ENCODE measurements at regions not wholly inside any gene's neighbourhood (a gene's known extent, or its start where the extent isn't known, plus 50 kb on each side); places are given as distances from the start of the nearest gene placed in this dataset.
"Not testable (repeated sequence)": the region's sequence is repeated elsewhere in the genome, so short reads cannot be mapped to it uniquely, and the experiment has no call there.

DNA sequence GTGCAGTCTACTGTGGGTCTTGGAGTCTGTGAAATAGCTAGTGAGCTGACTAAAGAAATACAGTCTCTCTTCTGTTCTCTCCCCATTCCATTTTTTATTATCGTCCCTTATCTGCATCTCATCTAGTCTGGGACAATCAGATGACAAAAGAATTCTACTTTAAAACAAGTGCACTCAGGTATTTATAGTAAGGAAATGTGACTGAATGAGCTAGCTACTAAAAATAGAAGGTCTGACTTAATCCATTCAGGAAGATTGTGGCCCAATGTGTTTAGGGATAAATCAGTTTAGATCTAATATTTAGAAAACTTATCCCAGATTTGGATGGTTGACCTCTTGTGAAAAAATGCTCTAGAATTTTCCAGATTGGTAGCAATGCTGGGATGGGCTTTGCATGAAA lies 126.8 kb upstream of the NRXN3 start:
- no peaks in the 10 kb centered on the region for H3K27me3 ChIP-seq (replicated peaks; ENCODE audit: insufficient read depth)
- no peak for DNase-seq
- no peaks in the 10 kb centered on the region for H3K79me2 ChIP-seq (ENCODE audit: insufficient read depth)
- no peak overlapping the region for H2AFZ ChIP-seq
- in situ Hi-C loops (cut with MboI) = no loop called here
- no peaks in the 10 kb centered on the region for H3K36me3 ChIP-seq (ENCODE audit: low read depth)
- no peaks in the 10 kb centered on the region for H3K9me3 ChIP-seq (ENCODE audit: low read depth)
- H3K4me2 ChIP-seq (ENCODE audit: unreplicated experiment) = no peak overlapping the region
- 3 to 25% methylated on average over 1 of the region's 1 CpG for WGBS, 2 experiments (ENCODE audit: low coverage in 1 of 2, low lambda C conversion rate in 2 of 2, missing lambda C conversion rate in 2 of 2)
- no peaks in the 10 kb centered on the region for H4K20me1 ChIP-seq (ENCODE audit: insufficient read depth)
- H3F3A ChIP-seq (ENCODE audit: insufficient read depth) = no peaks in the 10 kb centered on the region
- H3K4me3 ChIP-seq = no peak overlapping the region
- TF ChIP-seq EZH2phosphoT487 (IDR thresholded peaks at IDR 0.05; ENCODE audit: insufficient read depth, low read depth) (no peak), EZH2 (IDR thresholded peaks at IDR 0.05; ENCODE audit: insufficient read depth, poor library complexity, severe bottlenecking) (no peak)
- H3K9ac ChIP-seq = no peak overlapping the region
- no peak overlapping the region for H3K27ac ChIP-seq
- no peaks in the 10 kb centered on the region for H3K9me2 ChIP-seq (ENCODE audit: insufficient read depth)
- no peaks in the 10 kb centered on the region for H3K4me1 ChIP-seq (ENCODE audit: insufficient read depth)

DNA sequence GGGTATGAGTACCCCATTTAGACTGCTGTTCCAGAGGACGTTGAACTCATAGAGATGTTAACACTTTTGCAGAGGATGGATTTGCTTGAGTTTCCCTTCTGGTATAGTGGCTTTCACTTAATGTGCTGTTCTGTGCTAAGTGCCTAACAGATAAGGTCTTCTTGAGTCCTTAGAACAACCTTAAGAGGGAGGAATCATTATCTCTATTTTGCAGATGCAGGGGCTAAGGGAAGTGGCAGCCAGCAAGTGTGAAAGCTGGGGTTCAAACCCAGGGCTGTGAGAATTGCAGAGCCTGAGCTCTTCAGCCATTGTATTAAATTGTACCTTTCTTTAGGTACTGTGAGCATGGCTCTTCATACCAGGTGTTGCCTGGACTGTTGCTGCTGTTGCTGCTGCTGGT lies 122.1 kb upstream of the NRXN3 start:
- no peak for TF ChIP-seq EZH2phosphoT487 (IDR thresholded peaks at IDR 0.05; ENCODE audit: insufficient read depth, low read depth)
- no peak for TF ChIP-seq EZH2 (IDR thresholded peaks at IDR 0.05; ENCODE audit: insufficient read depth, poor library complexity, severe bottlenecking)
- no peak overlapping the region for H3K27ac ChIP-seq
- no peak overlapping the region for H2AFZ ChIP-seq
- 0 to 10% methylated on average over 1 of the region's 1 CpG for WGBS, 2 experiments (ENCODE audit: low coverage in 1 of 2, low lambda C conversion rate in 2 of 2, missing lambda C conversion rate in 2 of 2)
- no peaks in the 10 kb centered on the region for H3K27me3 ChIP-seq (replicated peaks; ENCODE audit: insufficient read depth)
- H3K36me3 ChIP-seq (ENCODE audit: low read depth) = no peaks in the 10 kb centered on the region
- no peaks in the 10 kb centered on the region for H3K9me3 ChIP-seq (ENCODE audit: low read depth)
- in situ Hi-C loops (cut with MboI) = no loop called here
- H3K4me3 ChIP-seq = no peak overlapping the region
- no peaks in the 10 kb centered on the region for H3K79me2 ChIP-seq (ENCODE audit: insufficient read depth)
- no peak overlapping the region for H3K9ac ChIP-seq
- H3K4me1 ChIP-seq (ENCODE audit: insufficient read depth) = no peaks in the 10 kb centered on the region
- H3K4me2 ChIP-seq (ENCODE audit: unreplicated experiment) = no peak overlapping the region
- DNase-seq = no peak
- no peaks in the 10 kb centered on the region for H4K20me1 ChIP-seq (ENCODE audit: insufficient read depth)
- no peaks in the 10 kb centered on the region for H3K9me2 ChIP-seq (ENCODE audit: insufficient read depth)
- H3F3A ChIP-seq (ENCODE audit: insufficient read depth) = no peaks in the 10 kb centered on the region

DNA sequence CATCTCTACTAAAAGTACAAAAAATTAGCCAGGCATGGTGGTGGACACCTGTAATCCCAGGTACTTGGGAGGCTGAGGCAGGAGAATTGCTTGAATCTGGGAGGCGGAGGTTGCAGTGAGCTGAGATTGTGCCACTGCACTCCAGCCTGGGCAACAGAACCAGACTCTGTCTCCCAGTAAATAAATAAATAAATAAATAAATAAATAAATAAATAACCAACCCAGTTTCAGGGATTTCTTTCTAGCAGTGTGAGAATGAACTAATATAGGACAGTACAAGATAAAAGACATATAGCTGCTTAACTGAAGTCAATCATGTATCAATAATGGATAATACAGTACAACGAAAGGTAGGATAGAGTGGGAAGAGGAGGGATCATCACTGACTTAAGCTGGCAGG lies 113.3 kb upstream of the NRXN3 start:
- H3F3A ChIP-seq (ENCODE audit: insufficient read depth); H3K27me3 ChIP-seq (replicated peaks; ENCODE audit: insufficient read depth); H3K79me2 ChIP-seq (ENCODE audit: insufficient read depth); H3K36me3 ChIP-seq (ENCODE audit: low read depth); H2AFZ ChIP-seq; in situ Hi-C loops (cut with MboI); H3K9ac ChIP-seq; H3K27ac ChIP-seq; H3K4me2 ChIP-seq (ENCODE audit: unreplicated experiment); DNase-seq; H4K20me1 ChIP-seq (ENCODE audit: insufficient read depth); H3K4me1 ChIP-seq (ENCODE audit: insufficient read depth); H3K4me3 ChIP-seq; H3K9me2 ChIP-seq (ENCODE audit: insufficient read depth); H3K9me3 ChIP-seq (ENCODE audit: low read depth): not testable (repeated sequence)
- WGBS, 2 experiments (ENCODE audit: low coverage in 1 of 2, low lambda C conversion rate in 2 of 2, missing lambda C conversion rate in 2 of 2) = 44 to 46% methylated on average over 2 of the region's 2 CpGs

DNA sequence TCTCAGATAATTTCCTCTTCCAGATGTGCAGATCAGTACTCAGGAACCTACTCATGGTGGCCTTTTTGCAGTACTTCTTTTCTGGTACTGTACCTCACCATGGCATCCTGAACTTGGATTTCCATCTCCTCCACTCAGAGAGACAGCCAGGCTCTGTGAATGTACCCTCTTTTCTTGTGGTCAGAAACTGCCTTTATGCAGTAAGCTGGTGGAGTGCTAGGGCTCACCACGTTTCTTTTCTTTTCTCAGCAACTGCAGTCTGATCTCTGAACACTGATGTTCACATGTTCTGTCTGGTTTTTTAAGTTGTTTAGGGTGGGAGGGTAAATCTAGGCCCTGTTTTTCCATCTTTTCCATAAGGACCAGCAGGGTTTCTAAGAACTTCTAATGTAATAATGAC lies 99.8 kb upstream of the NRXN3 start:
- no peaks in the 10 kb centered on the region for H3K27me3 ChIP-seq (replicated peaks; ENCODE audit: insufficient read depth)
- in situ Hi-C loops (cut with MboI) = no loop called here
- no peaks in the 10 kb centered on the region for H3K36me3 ChIP-seq (ENCODE audit: low read depth)
- no peak overlapping the region for H3K27ac ChIP-seq
- H3F3A ChIP-seq (ENCODE audit: insufficient read depth) = no peaks in the 10 kb centered on the region
- no peak for TF ChIP-seq EZH2 (IDR thresholded peaks at IDR 0.05; ENCODE audit: insufficient read depth, poor library complexity, severe bottlenecking)
- TF ChIP-seq EZH2phosphoT487 (IDR thresholded peaks at IDR 0.05; ENCODE audit: insufficient read depth, low read depth) = no peak
- 7 to 14% methylated on average over 1 of the region's 1 CpG for WGBS, 2 experiments (ENCODE audit: low coverage in 1 of 2, low lambda C conversion rate in 2 of 2, missing lambda C conversion rate in 2 of 2)
- DNase-seq = no peak
- no peak overlapping the region for H2AFZ ChIP-seq
- no peak overlapping the region for H3K4me2 ChIP-seq (ENCODE audit: unreplicated experiment)
- H3K9me3 ChIP-seq (ENCODE audit: low read depth) = no peaks in the 10 kb centered on the region
- no peaks in the 10 kb centered on the region for H4K20me1 ChIP-seq (ENCODE audit: insufficient read depth)
- no peak overlapping the region for H3K4me3 ChIP-seq
- no peaks in the 10 kb centered on the region for H3K9me2 ChIP-seq (ENCODE audit: insufficient read depth)
- no peak overlapping the region for H3K9ac ChIP-seq
- H3K79me2 ChIP-seq (ENCODE audit: insufficient read depth) = no peaks in the 10 kb centered on the region
- no peaks in the 10 kb centered on the region for H3K4me1 ChIP-seq (ENCODE audit: insufficient read depth)

DNA sequence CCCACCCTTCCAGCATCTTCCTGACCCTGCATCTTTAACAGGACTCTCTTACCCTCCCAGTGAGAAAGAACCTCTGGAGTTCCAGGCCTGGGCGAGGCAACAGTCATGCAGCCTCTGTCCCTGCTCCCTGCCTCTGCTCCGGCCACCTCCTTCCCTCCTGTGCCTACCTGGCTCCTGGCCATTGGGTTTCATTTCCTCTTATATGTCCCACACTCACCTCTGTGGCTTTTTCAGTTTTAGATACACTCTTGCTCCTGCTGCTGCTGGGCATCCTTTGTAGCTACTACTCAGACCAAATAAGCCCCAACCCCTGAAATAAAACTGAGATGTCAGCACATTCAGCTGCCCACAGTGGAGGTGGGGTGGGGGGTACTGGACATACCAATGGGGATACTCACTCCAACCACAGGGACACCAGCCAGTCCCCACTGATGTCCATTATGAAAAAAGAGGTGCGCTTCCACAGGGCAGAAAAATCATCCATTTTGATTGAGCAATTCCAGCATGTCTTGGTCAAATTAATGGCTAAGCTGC lies 99.1 kb upstream of the NRXN3 start:
- no peak overlapping the region for H3K27ac ChIP-seq
- no peaks in the 10 kb centered on the region for H3K27me3 ChIP-seq (replicated peaks; ENCODE audit: insufficient read depth)
- H3K9me3 ChIP-seq (ENCODE audit: low read depth) = no peaks in the 10 kb centered on the region
- no peak for DNase-seq
- no peak overlapping the region for H3K4me3 ChIP-seq
- H4K20me1 ChIP-seq (ENCODE audit: insufficient read depth) = no peaks in the 10 kb centered on the region
- no peaks in the 10 kb centered on the region for H3K4me1 ChIP-seq (ENCODE audit: insufficient read depth)
- H3K36me3 ChIP-seq (ENCODE audit: low read depth) = no peaks in the 10 kb centered on the region
- TF ChIP-seq EZH2phosphoT487 (IDR thresholded peaks at IDR 0.05; ENCODE audit: insufficient read depth, low read depth) (no peak), EZH2 (IDR thresholded peaks at IDR 0.05; ENCODE audit: insufficient read depth, poor library complexity, severe bottlenecking) (no peak)
- H3K9me2 ChIP-seq (ENCODE audit: insufficient read depth) = no peaks in the 10 kb centered on the region
- in situ Hi-C loops (cut with MboI) = no loop called here
- no peaks in the 10 kb centered on the region for H3K79me2 ChIP-seq (ENCODE audit: insufficient read depth)
- H3F3A ChIP-seq (ENCODE audit: insufficient read depth) = no peaks in the 10 kb centered on the region
- no peak overlapping the region for H2AFZ ChIP-seq
- H3K4me2 ChIP-seq (ENCODE audit: unreplicated experiment) = no peak overlapping the region
- H3K9ac ChIP-seq = no peak overlapping the region
- 23 to 24% methylated on average over 3 of the region's 3 CpGs for WGBS, 2 experiments (ENCODE audit: low coverage in 1 of 2, low lambda C conversion rate in 2 of 2, missing lambda C conversion rate in 2 of 2)
